SU-DHL-6 (cell line): ENCODE measurements at regions not wholly inside any gene's neighbourhood (a gene's known extent, or its start where the extent isn't known, plus 50 kb on each side); places are given as distances from the start of the nearest gene placed in this dataset.

Experiments
- EZH2phosphoT487 ChIP-seq: fragments of 200-600 bp; sonication (generic), shearing (Covaris generic); conservative IDR thresholded peaks from 2 replicates; pipeline ENCODE4 v1.6.1; 2018; ENCODE audit warnings: mild to moderate bottlenecking, antibody characterized with exemption, low read length, moderate library complexity, mixed read lengths
- TF ChIP-seq, protein P1 (sequence below): fragments of 200-600 bp; sonication (generic); IDR thresholded peaks from one replicate; pipeline ENCODE4 v1.5.1; 2017; ENCODE audit warnings: antibody characterized with exemption, mild to moderate bottlenecking, low read length, moderate library complexity; ENCODE audit not compliant: insufficient read depth, poor library complexity, severe bottlenecking

DNA sequence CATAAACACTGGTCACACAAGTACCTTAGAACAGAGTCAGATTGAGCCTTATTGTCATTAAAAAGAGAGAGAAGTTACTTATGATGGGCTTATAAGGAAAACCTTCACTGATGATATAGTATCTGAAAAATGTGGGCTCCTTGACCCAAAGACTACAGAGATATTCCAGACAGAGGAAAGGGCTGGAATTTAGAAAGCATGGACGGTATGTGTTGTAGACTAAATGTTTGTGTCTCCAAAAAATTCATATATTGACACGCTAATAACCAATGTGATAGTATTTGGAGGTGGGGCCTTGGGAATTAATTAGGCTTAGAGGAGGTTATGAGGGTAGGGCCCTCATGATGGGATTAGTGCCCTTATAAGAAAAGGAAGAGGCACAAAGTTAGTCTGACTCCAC lies 61.0 kb upstream of the DAZL start:
- TF ChIP-seq, protein P1, sequence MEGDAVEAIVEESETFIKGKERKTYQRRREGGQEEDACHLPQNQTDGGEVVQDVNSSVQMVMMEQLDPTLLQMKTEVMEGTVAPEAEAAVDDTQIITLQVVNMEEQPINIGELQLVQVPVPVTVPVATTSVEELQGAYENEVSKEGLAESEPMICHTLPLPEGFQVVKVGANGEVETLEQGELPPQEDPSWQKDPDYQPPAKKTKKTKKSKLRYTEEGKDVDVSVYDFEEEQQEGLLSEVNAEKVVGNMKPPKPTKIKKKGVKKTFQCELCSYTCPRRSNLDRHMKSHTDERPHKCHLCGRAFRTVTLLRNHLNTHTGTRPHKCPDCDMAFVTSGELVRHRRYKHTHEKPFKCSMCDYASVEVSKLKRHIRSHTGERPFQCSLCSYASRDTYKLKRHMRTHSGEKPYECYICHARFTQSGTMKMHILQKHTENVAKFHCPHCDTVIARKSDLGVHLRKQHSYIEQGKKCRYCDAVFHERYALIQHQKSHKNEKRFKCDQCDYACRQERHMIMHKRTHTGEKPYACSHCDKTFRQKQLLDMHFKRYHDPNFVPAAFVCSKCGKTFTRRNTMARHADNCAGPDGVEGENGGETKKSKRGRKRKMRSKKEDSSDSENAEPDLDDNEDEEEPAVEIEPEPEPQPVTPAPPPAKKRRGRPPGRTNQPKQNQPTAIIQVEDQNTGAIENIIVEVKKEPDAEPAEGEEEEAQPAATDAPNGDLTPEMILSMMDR = no peak
- no peak for TF ChIP-seq EZH2phosphoT487
